ENCODE measurements at regions not wholly inside any gene's neighbourhood (a gene's known extent, or its start where the extent isn't known, plus 50 kb on each side); places are given as distances from the start of the nearest gene placed in this dataset.

DNA sequence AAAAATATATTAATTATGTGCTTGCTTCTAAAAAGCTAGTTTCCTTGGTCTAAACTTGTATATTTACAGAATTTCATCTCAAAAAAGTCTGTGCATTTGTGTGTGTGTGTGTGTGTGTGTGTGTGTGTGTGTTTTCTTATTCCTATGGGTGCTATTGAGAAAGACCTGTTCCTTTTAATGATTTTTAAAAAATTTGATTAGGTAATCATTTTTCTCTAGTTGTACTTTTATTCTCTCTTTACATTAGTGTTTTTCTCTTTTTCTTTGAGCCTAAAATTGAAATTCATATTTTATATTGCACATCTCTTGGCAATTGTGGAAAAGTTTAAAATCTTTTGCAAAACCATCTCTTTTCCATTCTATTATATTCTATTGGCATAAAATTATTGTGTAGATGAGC lies 690.4 kb upstream of the NDST4 start:
- H3K27ac Mint-ChIP-seq (ENCODE audit: unreplicated experiment), result no peak overlapping the region
- H3K9me3 Mint-ChIP-seq, result no peaks in the 10 kb centered on the region
- TF ChIP-seq, protein P1, sequence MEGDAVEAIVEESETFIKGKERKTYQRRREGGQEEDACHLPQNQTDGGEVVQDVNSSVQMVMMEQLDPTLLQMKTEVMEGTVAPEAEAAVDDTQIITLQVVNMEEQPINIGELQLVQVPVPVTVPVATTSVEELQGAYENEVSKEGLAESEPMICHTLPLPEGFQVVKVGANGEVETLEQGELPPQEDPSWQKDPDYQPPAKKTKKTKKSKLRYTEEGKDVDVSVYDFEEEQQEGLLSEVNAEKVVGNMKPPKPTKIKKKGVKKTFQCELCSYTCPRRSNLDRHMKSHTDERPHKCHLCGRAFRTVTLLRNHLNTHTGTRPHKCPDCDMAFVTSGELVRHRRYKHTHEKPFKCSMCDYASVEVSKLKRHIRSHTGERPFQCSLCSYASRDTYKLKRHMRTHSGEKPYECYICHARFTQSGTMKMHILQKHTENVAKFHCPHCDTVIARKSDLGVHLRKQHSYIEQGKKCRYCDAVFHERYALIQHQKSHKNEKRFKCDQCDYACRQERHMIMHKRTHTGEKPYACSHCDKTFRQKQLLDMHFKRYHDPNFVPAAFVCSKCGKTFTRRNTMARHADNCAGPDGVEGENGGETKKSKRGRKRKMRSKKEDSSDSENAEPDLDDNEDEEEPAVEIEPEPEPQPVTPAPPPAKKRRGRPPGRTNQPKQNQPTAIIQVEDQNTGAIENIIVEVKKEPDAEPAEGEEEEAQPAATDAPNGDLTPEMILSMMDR (conservative IDR thresholded peaks at IDR 0.05), result no peak
- H3K4me1 Mint-ChIP-seq, result peaks cover 8% of the 10 kb centered on the region
- no peak overlapping the region for H3K4me3 Mint-ChIP-seq
- no peak for DNase-seq (ENCODE audit: low read depth, low spot score)
- no peaks in the 10 kb centered on the region for H3K27me3 Mint-ChIP-seq (ENCODE audit: low read depth)
- peaks cover 3% of the 10 kb centered on the region for H3K36me3 Mint-ChIP-seq (ENCODE audit: low read depth)

DNA sequence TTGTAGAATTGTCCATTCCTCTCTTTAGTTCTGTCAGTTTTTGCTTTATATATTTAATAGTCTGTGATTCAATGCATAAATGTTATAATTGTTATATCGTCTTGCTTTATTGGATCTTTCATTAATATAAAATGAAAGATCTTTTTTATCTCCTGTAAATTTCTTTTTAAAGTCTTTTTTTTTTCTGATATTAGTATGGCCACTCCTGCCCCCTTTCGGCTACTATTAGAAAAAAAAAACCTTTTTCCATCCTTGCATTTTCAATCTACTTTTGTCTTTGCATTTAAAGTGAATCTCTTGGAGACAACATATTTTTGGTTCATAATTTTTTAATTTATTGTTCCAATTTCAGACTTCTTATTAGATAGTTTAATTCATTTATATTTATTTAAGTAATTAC lies 677.4 kb upstream of the NDST4 start:
- Mint-ChIP-seq H3K27ac (ENCODE audit: unreplicated experiment) (no peak overlapping the region), H3K27me3 (ENCODE audit: low read depth) (no peaks in the 10 kb centered on the region), H3K9me3 (peaks cover 7% of the 10 kb centered on the region), H3K4me1 (no peaks in the 10 kb centered on the region), H3K4me3 (no peak overlapping the region), H3K36me3 (ENCODE audit: low read depth) (no peaks in the 10 kb centered on the region)
- DNase-seq (ENCODE audit: low read depth, low spot score), result no peak
- TF ChIP-seq, protein P1 (conservative IDR thresholded peaks at IDR 0.05), result peak; percentile 32

DNA sequence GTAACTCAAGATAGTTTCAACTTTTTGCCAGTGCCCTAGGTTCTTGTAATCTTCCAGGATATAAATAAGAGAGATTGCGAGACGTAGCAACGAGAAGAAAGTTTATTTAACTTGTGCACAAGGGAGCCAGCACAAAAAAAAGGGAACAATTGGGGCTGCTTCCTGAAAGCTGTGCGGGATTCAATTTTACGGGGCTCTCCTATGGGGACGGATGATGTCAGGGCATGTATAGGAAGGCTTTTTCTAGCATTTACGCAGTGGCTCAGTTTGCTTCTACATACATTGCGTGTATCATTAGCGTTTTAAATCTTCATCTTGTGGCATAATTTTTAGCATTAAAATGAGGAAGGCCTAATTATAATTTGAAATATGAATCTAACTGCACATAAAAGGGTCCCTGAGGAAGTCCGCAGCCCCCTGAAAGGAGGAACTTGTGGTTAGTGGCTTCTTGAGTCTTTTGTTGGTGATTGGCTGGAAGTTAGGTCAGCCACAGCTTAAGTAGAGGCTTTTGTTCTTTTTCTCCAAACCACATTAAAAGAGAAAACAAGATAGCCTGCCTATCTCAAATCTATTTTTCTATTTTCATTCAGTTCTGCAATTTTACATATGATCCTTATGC lies 668.2 kb upstream of the NDST4 start:
- DNase-seq (ENCODE audit: low read depth, low spot score), result no peak
- H3K27me3 Mint-ChIP-seq (ENCODE audit: low read depth), result no peaks in the 10 kb centered on the region
- no peaks in the 10 kb centered on the region for H3K36me3 Mint-ChIP-seq (ENCODE audit: low read depth)
- H3K4me1 Mint-ChIP-seq, result no peaks in the 10 kb centered on the region
- peak overlapping the region; percentile 30 for H3K27ac Mint-ChIP-seq (ENCODE audit: unreplicated experiment)
- TF ChIP-seq, protein P1 (conservative IDR thresholded peaks at IDR 0.05), result no peak
- H3K4me3 Mint-ChIP-seq, result no peak overlapping the region
- no peaks in the 10 kb centered on the region for H3K9me3 Mint-ChIP-seq

DNA sequence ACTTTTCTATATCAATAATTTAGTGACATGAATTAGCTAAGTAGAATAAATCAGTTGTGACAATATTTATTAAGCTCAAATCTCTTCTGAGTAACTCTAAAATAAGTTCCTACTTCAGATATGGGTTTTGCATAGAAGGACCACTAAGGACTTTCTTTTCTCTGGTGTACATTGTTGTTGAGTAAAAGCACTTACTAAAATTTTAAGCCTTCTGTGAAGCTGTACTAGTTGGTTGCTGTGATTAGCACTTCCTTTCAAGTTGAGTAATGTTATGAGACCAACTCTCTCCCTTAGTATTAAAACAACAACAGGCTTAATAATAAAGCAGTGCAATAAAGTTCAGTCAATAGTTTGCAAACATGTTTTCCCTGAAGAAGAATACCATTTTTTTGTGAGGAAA lies 667.4 kb upstream of the NDST4 start:
- H3K36me3 Mint-ChIP-seq (ENCODE audit: low read depth), result no peaks in the 10 kb centered on the region
- H3K4me3 Mint-ChIP-seq, result no peak overlapping the region
- H3K27ac Mint-ChIP-seq (ENCODE audit: unreplicated experiment), result no peak overlapping the region
- TF ChIP-seq, protein P1 (conservative IDR thresholded peaks at IDR 0.05), result no peak
- H3K27me3 Mint-ChIP-seq (ENCODE audit: low read depth), result no peaks in the 10 kb centered on the region
- no peaks in the 10 kb centered on the region for H3K4me1 Mint-ChIP-seq
- no peak for DNase-seq (ENCODE audit: low read depth, low spot score)
- H3K9me3 Mint-ChIP-seq, result no peaks in the 10 kb centered on the region

DNA sequence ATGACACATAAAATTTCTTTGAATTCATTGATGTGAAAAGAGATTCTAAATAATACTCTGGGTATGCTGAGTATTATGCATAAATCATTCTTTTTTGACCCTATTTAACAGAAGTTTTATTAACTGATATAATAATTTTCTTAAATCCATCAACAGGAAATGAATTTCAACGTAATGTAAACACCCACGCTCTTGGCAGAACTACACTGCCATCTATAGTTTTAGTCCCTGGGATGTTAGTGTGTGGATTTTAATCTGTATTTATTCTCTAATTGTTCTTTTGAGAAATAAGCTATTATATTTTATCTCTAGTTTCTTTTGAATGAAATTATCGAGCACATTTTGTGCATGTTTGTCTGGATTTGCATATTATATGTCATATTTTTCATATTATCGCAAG lies 666.8 kb upstream of the NDST4 start:
- Mint-ChIP-seq H3K9me3 (no peaks in the 10 kb centered on the region), H3K4me3 (no peak overlapping the region), H3K27ac (ENCODE audit: unreplicated experiment) (no peak overlapping the region), H3K4me1 (no peaks in the 10 kb centered on the region), H3K27me3 (ENCODE audit: low read depth) (no peaks in the 10 kb centered on the region), H3K36me3 (ENCODE audit: low read depth) (no peaks in the 10 kb centered on the region)
- TF ChIP-seq, protein P1 (conservative IDR thresholded peaks at IDR 0.05), result no peak
- DNase-seq (ENCODE audit: low read depth, low spot score), result no peak
